Liver (tissue), 8 donors: ENCODE measurements at regions not wholly inside any gene's neighbourhood (a gene's known extent, or its start where the extent isn't known, plus 50 kb on each side); places are given as distances from the start of the nearest gene placed in this dataset.

Experiments
- DNase-seq: peaks from one replicate; pipeline ENCODE4 v3.0.0-alpha.2; 2017; ENCODE audit warnings: low spot score
- H3K27ac ChIP-seq, 2 donors: one replicate each; pipeline ENCODE4 v1.7.0; 2013; ENCODE audit warnings: inconsistent platforms in 2 of 2, low read length in 2 of 2, control low read depth in 1 of 2, low read depth in 1 of 2, mild to moderate bottlenecking in 1 of 2
- H3K27me3 ChIP-seq, 4 donors: one replicate each; pipeline versions ENCODE4 v1.6.1 to v1.7.0; 2013; ENCODE audit warnings: low read length in 3 of 4, inconsistent platforms in 1 of 4, mild to moderate bottlenecking in 1 of 4, moderate library complexity in 1 of 4; ENCODE audit not compliant: control insufficient read depth in 4 of 4, insufficient read depth in 4 of 4
- H3K36me3 ChIP-seq, 4 donors: one replicate each; pipeline versions ENCODE4 v1.6.1 to v1.7.0; 2013; ENCODE audit warnings: low read length in 3 of 4, mild to moderate bottlenecking in 3 of 4, low read depth in 1 of 4, moderate library complexity in 1 of 4; ENCODE audit not compliant: control insufficient read depth in 4 of 4, insufficient read depth in 3 of 4
- H3K4me1 ChIP-seq, 4 donors: one replicate each; pipeline versions ENCODE4 v1.6.1 to v1.7.0; 2013; ENCODE audit warnings: low read length in 3 of 4, mild to moderate bottlenecking in 3 of 4, moderate library complexity in 1 of 4; ENCODE audit not compliant: control insufficient read depth in 4 of 4, insufficient read depth in 4 of 4
- H3K4me3 ChIP-seq, 3 donors: one replicate each; pipeline versions ENCODE4 v1.6.1 to v1.7.0; 2013; ENCODE audit warnings: low read length in 3 of 3, control low read depth in 1 of 3, low read depth in 1 of 3, mild to moderate bottlenecking in 1 of 3
- H3K9ac ChIP-seq, 2 donors: one replicate each; pipeline ENCODE4 v1.7.0; 2013; ENCODE audit warnings: low read length in 2 of 2, mild to moderate bottlenecking in 2 of 2, moderate library complexity in 2 of 2, control low read depth in 1 of 2, low read depth in 1 of 2
- H3K9me3 ChIP-seq, 4 donors: one replicate each; pipeline versions ENCODE4 v1.6.1 to v1.7.0; 2013; ENCODE audit warnings: low read length in 3 of 4; ENCODE audit not compliant: control insufficient read depth in 4 of 4
- EGR1 ChIP-seq, 2 donors: IDR thresholded peaks; 2 replicates each; pipeline ENCODE4 v1.6.1; 2016 to 2018; ENCODE audit warnings: antibody characterized with exemption in 2 of 2, low read depth in 2 of 2
- FOXA1 ChIP-seq: IDR thresholded peaks from 2 replicates; pipeline ENCODE4 v1.6.1; 2016; ENCODE audit warnings: antibody characterized with exemption
- FOXA2 ChIP-seq: IDR thresholded peaks from 2 replicates; pipeline ENCODE4 v1.6.1; 2016; ENCODE audit warnings: antibody characterized with exemption
- GABPA ChIP-seq, 2 donors: IDR thresholded peaks in 1 of 2; conservative IDR thresholded peaks in 1 of 2; 2 replicates each; pipeline ENCODE4 v1.6.1; 2016; ENCODE audit warnings: antibody characterized with exemption in 2 of 2, mild to moderate bottlenecking in 1 of 2, moderate library complexity in 1 of 2
- HNF4A ChIP-seq, 2 donors: conservative IDR thresholded peaks; 2 replicates each; pipeline ENCODE4 v1.6.1; 2016; ENCODE audit warnings: antibody characterized with exemption in 2 of 2, mild to moderate bottlenecking in 2 of 2
- HNF4G ChIP-seq: IDR thresholded peaks from 2 replicates; pipeline ENCODE4 v1.6.1; 2016; ENCODE audit warnings: antibody characterized with exemption
- JUND ChIP-seq, 2 donors: IDR thresholded peaks; 2 replicates each; pipeline ENCODE4 v1.6.1; 2016; ENCODE audit warnings: antibody characterized with exemption in 2 of 2
- NR2F2 ChIP-seq: IDR thresholded peaks from 2 replicates; pipeline ENCODE4 v1.6.1; 2016; ENCODE audit warnings: antibody characterized with exemption
- SP1 ChIP-seq: IDR thresholded peaks from 2 replicates; pipeline ENCODE4 v1.6.1; 2018; ENCODE audit warnings: antibody characterized with exemption, mild to moderate bottlenecking
- TAF1 ChIP-seq: conservative IDR thresholded peaks from 2 replicates; pipeline ENCODE4 v1.6.1; 2016; ENCODE audit warnings: antibody characterized with exemption, mild to moderate bottlenecking
- YY1 ChIP-seq: IDR thresholded peaks from 2 replicates; pipeline ENCODE4 v1.6.1; 2016; ENCODE audit warnings: antibody characterized with exemption, mild to moderate bottlenecking
- ZBTB33 ChIP-seq: IDR thresholded peaks from 2 replicates; pipeline ENCODE4 v1.6.1; 2016; ENCODE audit warnings: antibody characterized with exemption
- WGBS: extraction: QIAGEN DNeasy Blood & Tissue Kit; methylation state at CpG from one replicate; pipeline ENCODE4 v1.1.7; 2013; 5-methylcytosine and 5-hydroxymethylcytosine counted together
- TF ChIP-seq, protein P1 (sequence below): IDR thresholded peaks from 2 replicates; pipeline ENCODE4 v1.6.1; 2016; ENCODE audit warnings: antibody characterized with exemption
- TF ChIP-seq, protein P2 (sequence below): IDR thresholded peaks from 2 replicates; pipeline ENCODE4 v1.6.1; 2016; ENCODE audit warnings: antibody characterized with exemption
- TF ChIP-seq, protein P3 (sequence below): fragments of 150-350 bp; IDR thresholded peaks from 2 replicates; pipeline ENCODE4 v1.5.1; 2017; ENCODE audit warnings: improper control_type of control experiment, low read depth, low read length; ENCODE audit not compliant: missing input control
- TF ChIP-seq, protein P4 (sequence below): IDR thresholded peaks from 2 replicates; pipeline ENCODE4 v1.6.1; 2016; ENCODE audit warnings: antibody characterized with exemption, mild to moderate bottlenecking
- donor health status: healthy.
- donor health status: healthy.
- donor health status: healthy.
- donor health status: healthy.
- donor health status: healthy.

DNA sequence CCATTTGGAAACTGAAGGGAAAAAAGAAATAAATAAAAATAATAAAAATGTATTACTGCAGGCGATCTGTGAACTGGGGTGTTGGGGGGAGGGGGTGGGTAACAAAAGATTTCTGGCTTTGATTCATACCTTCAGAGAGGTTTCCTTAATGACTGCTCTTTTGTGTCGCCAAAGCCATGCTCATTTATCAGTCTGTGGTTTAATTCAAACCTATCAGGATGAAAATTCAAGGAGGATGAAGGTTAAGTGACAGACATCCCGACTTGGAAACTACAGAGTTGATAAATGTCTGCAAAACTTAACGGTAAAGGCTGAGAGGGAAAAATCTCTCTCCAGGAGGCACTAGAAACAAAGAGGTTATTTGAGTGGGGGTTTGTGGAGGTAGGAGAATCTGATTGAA, 278.2 kb downstream of the PSAT1 start:
- 53% methylated on average over 4 of the region's 4 CpGs for WGBS
- no peaks in the 10 kb centered on the region for H3K27me3 ChIP-seq

More for the DNA sequence above, 278.2 kb downstream of the PSAT1 start:
- Histone ChIP-seq H3K9me3 (no peaks in the 10 kb centered on the region), H3K36me3 (no peaks in the 10 kb centered on the region), H3K4me3 (no peak overlapping the region), H3K27ac (no peak overlapping the region), H3K4me1 (no peaks in the 10 kb centered on the region), H3K9ac (no peak overlapping the region)
- DNase-seq: no peak
- TF ChIP-seq, protein P1, sequence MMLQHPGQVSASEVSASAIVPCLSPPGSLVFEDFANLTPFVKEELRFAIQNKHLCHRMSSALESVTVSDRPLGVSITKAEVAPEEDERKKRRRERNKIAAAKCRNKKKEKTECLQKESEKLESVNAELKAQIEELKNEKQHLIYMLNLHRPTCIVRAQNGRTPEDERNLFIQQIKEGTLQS: no peak
- TF ChIP-seq, protein P2, sequence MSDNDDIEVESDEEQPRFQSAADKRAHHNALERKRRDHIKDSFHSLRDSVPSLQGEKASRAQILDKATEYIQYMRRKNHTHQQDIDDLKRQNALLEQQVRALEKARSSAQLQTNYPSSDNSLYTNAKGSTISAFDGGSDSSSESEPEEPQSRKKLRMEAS: no peak
- TF ChIP-seq TAF1: no peak
- no peak for TF ChIP-seq EGR1 (IDR thresholded peaks at IDR 0.05; ENCODE audit: low read depth in 2 of 2)
- no peak for TF ChIP-seq FOXA1
- no peak for TF ChIP-seq YY1
- no peak for TF ChIP-seq FOXA2
- no peak for TF ChIP-seq SP1
- TF ChIP-seq ZBTB33: no peak
- no peak for TF ChIP-seq NR2F2
- TF ChIP-seq HNF4A (conservative IDR thresholded peaks at IDR 0.05): no peak
- TF ChIP-seq, protein P3, sequence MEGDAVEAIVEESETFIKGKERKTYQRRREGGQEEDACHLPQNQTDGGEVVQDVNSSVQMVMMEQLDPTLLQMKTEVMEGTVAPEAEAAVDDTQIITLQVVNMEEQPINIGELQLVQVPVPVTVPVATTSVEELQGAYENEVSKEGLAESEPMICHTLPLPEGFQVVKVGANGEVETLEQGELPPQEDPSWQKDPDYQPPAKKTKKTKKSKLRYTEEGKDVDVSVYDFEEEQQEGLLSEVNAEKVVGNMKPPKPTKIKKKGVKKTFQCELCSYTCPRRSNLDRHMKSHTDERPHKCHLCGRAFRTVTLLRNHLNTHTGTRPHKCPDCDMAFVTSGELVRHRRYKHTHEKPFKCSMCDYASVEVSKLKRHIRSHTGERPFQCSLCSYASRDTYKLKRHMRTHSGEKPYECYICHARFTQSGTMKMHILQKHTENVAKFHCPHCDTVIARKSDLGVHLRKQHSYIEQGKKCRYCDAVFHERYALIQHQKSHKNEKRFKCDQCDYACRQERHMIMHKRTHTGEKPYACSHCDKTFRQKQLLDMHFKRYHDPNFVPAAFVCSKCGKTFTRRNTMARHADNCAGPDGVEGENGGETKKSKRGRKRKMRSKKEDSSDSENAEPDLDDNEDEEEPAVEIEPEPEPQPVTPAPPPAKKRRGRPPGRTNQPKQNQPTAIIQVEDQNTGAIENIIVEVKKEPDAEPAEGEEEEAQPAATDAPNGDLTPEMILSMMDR: no peak
- TF ChIP-seq HNF4G: no peak
- TF ChIP-seq, protein P4, sequence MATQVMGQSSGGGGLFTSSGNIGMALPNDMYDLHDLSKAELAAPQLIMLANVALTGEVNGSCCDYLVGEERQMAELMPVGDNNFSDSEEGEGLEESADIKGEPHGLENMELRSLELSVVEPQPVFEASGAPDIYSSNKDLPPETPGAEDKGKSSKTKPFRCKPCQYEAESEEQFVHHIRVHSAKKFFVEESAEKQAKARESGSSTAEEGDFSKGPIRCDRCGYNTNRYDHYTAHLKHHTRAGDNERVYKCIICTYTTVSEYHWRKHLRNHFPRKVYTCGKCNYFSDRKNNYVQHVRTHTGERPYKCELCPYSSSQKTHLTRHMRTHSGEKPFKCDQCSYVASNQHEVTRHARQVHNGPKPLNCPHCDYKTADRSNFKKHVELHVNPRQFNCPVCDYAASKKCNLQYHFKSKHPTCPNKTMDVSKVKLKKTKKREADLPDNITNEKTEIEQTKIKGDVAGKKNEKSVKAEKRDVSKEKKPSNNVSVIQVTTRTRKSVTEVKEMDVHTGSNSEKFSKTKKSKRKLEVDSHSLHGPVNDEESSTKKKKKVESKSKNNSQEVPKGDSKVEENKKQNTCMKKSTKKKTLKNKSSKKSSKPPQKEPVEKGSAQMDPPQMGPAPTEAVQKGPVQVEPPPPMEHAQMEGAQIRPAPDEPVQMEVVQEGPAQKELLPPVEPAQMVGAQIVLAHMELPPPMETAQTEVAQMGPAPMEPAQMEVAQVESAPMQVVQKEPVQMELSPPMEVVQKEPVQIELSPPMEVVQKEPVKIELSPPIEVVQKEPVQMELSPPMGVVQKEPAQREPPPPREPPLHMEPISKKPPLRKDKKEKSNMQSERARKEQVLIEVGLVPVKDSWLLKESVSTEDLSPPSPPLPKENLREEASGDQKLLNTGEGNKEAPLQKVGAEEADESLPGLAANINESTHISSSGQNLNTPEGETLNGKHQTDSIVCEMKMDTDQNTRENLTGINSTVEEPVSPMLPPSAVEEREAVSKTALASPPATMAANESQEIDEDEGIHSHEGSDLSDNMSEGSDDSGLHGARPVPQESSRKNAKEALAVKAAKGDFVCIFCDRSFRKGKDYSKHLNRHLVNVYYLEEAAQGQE: no peak
- no peak for TF ChIP-seq JUND (IDR thresholded peaks at IDR 0.05)
- no peak for TF ChIP-seq GABPA (IDR thresholded peaks at IDR 0.05 in 1 of 2, conservative IDR thresholded peaks at IDR 0.05 in 1 of 2)
